ENCODE measurements at regions not wholly inside any gene's neighbourhood (a gene's known extent, or its start where the extent isn't known, plus 50 kb on each side); places are given as distances from the start of the nearest gene placed in this dataset.

GRCh38 chr7:50164559-50165170 is 71.6 kb upstream of the ZPBP start:
- DNase-seq (no peak), FAIRE-seq (no peak)
- no peak for TF ChIP-seq CTCF (IDR thresholded peaks at IDR 0.05; ENCODE audit: borderline replicate concordance, extremely low read depth, insufficient read depth)
- Histone ChIP-seq H3K9me3 (ENCODE audit: control insufficient read depth in 2 of 3, insufficient read depth in 1 of 3, low read length in 3 of 3) (no peaks in the 10 kb centered on the region), H3K4me3 (ENCODE audit: low read length in 3 of 3) (no peak overlapping the region), H3K27ac (ENCODE audit: low read depth in 2 of 2, low read length in 2 of 2) (no peak overlapping the region), H3K9ac (ENCODE audit: low read length in 3 of 3) (no peak overlapping the region), H3K4me1 (ENCODE audit: control insufficient read depth in 2 of 3, insufficient read depth in 2 of 3, low read depth in 1 of 3, low read length in 3 of 3) (no peaks in the 10 kb centered on the region), H3K36me3 (ENCODE audit: control insufficient read depth in 2 of 3, insufficient read depth in 3 of 3, low read length in 3 of 3) (no peaks in the 10 kb centered on the region), H3K27me3 (ENCODE audit: control insufficient read depth, insufficient read depth, low read length) (no peaks in the 10 kb centered on the region)
- intact Hi-C loops (cut with DNase I): no loop called here

DNA sequence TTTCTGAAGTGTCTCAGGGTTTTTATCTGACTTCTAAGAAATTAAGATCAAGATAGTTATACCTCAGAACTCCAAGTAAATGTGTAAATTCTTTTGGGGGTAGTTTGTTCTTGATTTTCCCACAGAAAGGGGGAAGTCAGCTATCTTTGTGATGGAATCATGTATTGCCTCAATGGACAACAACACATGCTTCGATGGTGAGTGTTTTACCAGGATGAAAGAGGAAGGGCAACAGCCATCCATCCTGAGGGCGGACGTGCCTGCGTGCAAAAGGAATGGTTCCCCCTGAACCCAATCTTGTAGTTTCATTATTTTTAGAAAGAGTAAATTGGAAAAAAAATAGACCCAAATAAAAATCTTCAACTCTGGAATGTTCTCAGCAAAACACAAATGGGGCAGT is 67.2 kb upstream of the ZPBP start:
- DNase-seq (no peak), FAIRE-seq (no peak)
- no peaks in the 10 kb centered on the region for H3K9me3 ChIP-seq (ENCODE audit: control insufficient read depth in 2 of 3, insufficient read depth in 1 of 3, low read length in 3 of 3)
- no peak for TF ChIP-seq CTCF (IDR thresholded peaks at IDR 0.05; ENCODE audit: borderline replicate concordance, extremely low read depth, insufficient read depth)
- no peaks in the 10 kb centered on the region for H3K36me3 ChIP-seq (ENCODE audit: control insufficient read depth in 2 of 3, insufficient read depth in 3 of 3, low read length in 3 of 3)
- no peak overlapping the region for H3K27ac ChIP-seq (ENCODE audit: low read depth in 2 of 2, low read length in 2 of 2)
- intact Hi-C loops (cut with DNase I): no loop called here
- no peaks in the 10 kb centered on the region for H3K27me3 ChIP-seq (ENCODE audit: control insufficient read depth, insufficient read depth, low read length)
- H3K4me3 ChIP-seq (ENCODE audit: low read length in 3 of 3): no peak overlapping the region
- no peaks in the 10 kb centered on the region for H3K4me1 ChIP-seq (ENCODE audit: control insufficient read depth in 2 of 3, insufficient read depth in 2 of 3, low read depth in 1 of 3, low read length in 3 of 3)
- no peak overlapping the region for H3K9ac ChIP-seq (ENCODE audit: low read length in 3 of 3)

DNA sequence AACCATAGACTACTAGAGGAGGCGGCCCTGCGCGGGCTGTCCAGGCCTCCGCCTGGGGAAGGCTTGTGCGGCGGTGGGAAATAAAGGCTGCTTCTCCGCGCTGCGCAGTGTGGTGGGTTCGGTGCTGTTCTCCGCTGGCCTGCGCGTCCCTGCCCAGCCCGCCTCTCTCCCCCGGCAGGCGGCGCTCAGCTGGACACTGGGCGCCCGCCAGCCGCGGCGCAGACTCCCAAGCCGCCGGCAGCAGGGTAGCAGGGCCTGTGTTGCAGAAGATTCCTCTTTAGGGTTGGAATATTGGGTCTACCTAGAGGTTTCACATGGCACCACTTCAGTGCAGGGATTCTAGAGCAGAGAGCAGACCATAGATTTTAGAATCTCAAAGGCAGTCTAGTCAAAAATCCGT is 66.1 kb upstream of the ZPBP start:
- no peak for DNase-seq
- Histone ChIP-seq H3K36me3 (ENCODE audit: control insufficient read depth in 2 of 3, insufficient read depth in 3 of 3, low read length in 3 of 3) (no peaks in the 10 kb centered on the region), H3K4me1 (ENCODE audit: control insufficient read depth in 2 of 3, insufficient read depth in 2 of 3, low read depth in 1 of 3, low read length in 3 of 3) (no peaks in the 10 kb centered on the region), H3K9ac (ENCODE audit: low read length in 3 of 3) (no peak overlapping the region), H3K4me3 (ENCODE audit: low read length in 3 of 3) (no peak overlapping the region), H3K27me3 (ENCODE audit: control insufficient read depth, insufficient read depth, low read length) (no peaks in the 10 kb centered on the region), H3K9me3 (ENCODE audit: control insufficient read depth in 2 of 3, insufficient read depth in 1 of 3, low read length in 3 of 3) (no peaks in the 10 kb centered on the region), H3K27ac (ENCODE audit: low read depth in 2 of 2, low read length in 2 of 2) (no peak overlapping the region)
- TF ChIP-seq CTCF (IDR thresholded peaks at IDR 0.05; ENCODE audit: borderline replicate concordance, extremely low read depth, insufficient read depth): no peak
- FAIRE-seq: no peak
- intact Hi-C loops (cut with DNase I): no loop called here

DNA sequence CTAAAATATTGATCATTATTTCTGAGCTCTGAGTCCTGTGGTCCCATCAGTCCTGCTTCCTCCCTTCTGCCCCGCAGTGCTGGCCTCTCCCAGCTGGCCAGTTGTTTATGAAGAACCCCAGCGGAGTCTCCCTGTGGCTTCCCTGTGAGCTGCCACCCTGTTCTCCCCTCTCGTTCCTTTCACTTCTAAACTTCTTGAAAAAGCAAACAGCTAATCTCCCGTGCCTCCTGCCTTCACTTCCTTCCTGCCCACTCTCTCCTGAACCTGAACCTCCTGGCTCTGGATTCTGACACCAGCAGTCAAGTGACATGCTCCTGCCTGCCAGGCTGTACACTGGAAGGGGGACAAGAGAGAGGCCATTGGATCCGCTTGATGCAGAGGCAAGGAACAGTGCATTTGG is 63.7 kb upstream of the ZPBP start:
- H3K9ac ChIP-seq (ENCODE audit: low read length in 3 of 3): no peak overlapping the region
- H3K4me1 ChIP-seq (ENCODE audit: control insufficient read depth in 2 of 3, insufficient read depth in 2 of 3, low read depth in 1 of 3, low read length in 3 of 3): no peaks in the 10 kb centered on the region
- no peaks in the 10 kb centered on the region for H3K27me3 ChIP-seq (ENCODE audit: control insufficient read depth, insufficient read depth, low read length)
- intact Hi-C loops (cut with DNase I): no loop called here
- DNase-seq (no peak), FAIRE-seq (no peak)
- H3K4me3 ChIP-seq (ENCODE audit: low read length in 3 of 3): no peak overlapping the region
- H3K27ac ChIP-seq (ENCODE audit: low read depth in 2 of 2, low read length in 2 of 2): no peak overlapping the region
- H3K36me3 ChIP-seq (ENCODE audit: control insufficient read depth in 2 of 3, insufficient read depth in 3 of 3, low read length in 3 of 3): no peaks in the 10 kb centered on the region
- TF ChIP-seq CTCF (IDR thresholded peaks at IDR 0.05; ENCODE audit: borderline replicate concordance, extremely low read depth, insufficient read depth): no peak
- no peaks in the 10 kb centered on the region for H3K9me3 ChIP-seq (ENCODE audit: control insufficient read depth in 2 of 3, insufficient read depth in 1 of 3, low read length in 3 of 3)

Measured in kidney (tissue), 13 donors.